ENCODE measurements at regions not wholly inside any gene's neighbourhood (a gene's known extent, or its start where the extent isn't known, plus 50 kb on each side); places are given as distances from the start of the nearest gene placed in this dataset.

DNA sequence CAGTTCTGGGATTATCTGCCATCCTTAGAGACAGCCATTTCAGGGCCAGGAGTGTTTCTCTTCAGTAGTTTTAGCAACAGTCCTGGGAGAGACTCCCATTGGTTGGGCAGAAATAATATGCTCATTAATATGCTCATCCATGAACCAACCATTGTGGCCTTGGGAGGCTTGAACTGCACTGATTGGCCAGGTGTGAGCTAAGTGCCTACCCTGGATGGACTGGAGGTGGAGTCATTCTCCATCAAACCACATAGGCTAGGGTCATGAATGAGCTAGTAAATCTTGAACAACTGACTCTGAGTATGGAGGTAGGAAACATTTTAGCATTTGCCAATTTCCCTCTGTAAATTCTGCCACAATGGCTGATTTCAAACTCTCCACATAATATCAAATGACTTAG lies 70.2 kb upstream of the ZFP64 start:
- no peaks in the 10 kb centered on the region for H4K20me1 ChIP-seq (ENCODE audit: insufficient read depth, low read length)
- no peaks in the 10 kb centered on the region for H3K27me3 ChIP-seq (ENCODE audit: control insufficient read depth in 2 of 2, insufficient read depth in 2 of 2, low read length in 2 of 2)
- H3K27ac Mint-ChIP-seq = no peak overlapping the region
- intact Hi-C loops (cut with micrococcal nuclease) = no loop called here
- no peaks in the 10 kb centered on the region for H3K79me2 ChIP-seq (ENCODE audit: insufficient read depth, low read length)
- H3K4me2 ChIP-seq (replicated peaks; ENCODE audit: extremely low read depth, low read length, poor library complexity, severe bottlenecking) = no peak overlapping the region
- no peak overlapping the region for H3K4me3 ChIP-seq (replicated peaks in 1 of 3; ENCODE audit: low read depth in 2 of 3, low read length in 3 of 3)
- no peak overlapping the region for H3K9ac ChIP-seq (ENCODE audit: insufficient read depth, low read length, poor library complexity, severe bottlenecking)
- H3K27ac ChIP-seq (ENCODE audit: low read depth in 1 of 2, low read length in 2 of 2) = no peak overlapping the region
- no peak for DNase-seq
- TF ChIP-seq, protein P1, sequence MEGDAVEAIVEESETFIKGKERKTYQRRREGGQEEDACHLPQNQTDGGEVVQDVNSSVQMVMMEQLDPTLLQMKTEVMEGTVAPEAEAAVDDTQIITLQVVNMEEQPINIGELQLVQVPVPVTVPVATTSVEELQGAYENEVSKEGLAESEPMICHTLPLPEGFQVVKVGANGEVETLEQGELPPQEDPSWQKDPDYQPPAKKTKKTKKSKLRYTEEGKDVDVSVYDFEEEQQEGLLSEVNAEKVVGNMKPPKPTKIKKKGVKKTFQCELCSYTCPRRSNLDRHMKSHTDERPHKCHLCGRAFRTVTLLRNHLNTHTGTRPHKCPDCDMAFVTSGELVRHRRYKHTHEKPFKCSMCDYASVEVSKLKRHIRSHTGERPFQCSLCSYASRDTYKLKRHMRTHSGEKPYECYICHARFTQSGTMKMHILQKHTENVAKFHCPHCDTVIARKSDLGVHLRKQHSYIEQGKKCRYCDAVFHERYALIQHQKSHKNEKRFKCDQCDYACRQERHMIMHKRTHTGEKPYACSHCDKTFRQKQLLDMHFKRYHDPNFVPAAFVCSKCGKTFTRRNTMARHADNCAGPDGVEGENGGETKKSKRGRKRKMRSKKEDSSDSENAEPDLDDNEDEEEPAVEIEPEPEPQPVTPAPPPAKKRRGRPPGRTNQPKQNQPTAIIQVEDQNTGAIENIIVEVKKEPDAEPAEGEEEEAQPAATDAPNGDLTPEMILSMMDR (IDR thresholded peaks at IDR 0.05) = no peak
- no peaks in the 10 kb centered on the region for H3K4me1 ChIP-seq (ENCODE audit: control insufficient read depth in 1 of 2, insufficient read depth in 2 of 2, low read length in 2 of 2)
- peaks cover 3 to 8% of the 10 kb centered on the region in 2 donors for H3K9me3 ChIP-seq (replicated peaks in 1 of 2; ENCODE audit: control insufficient read depth in 1 of 2, insufficient read depth in 1 of 2, low read length in 2 of 2)
- H2AFZ ChIP-seq (ENCODE audit: insufficient read depth, low read depth, low read length, poor library complexity, severe bottlenecking) = no peak overlapping the region
- no peak overlapping the region for H3K4me3 Mint-ChIP-seq
- H3K36me3 ChIP-seq (replicated peaks in 1 of 2; ENCODE audit: control insufficient read depth in 1 of 2, insufficient read depth in 2 of 2, low read length in 2 of 2) = no peaks in the 10 kb centered on the region
- H3K36me3 Mint-ChIP-seq = no peaks in the 10 kb centered on the region
- H3K9me3 Mint-ChIP-seq = peaks cover 0 to 12% (median 8%) of the 10 kb centered on the region in 7 donors
- peaks cover 4 to 15% (median 7%) of the 10 kb centered on the region in 3 donors for H3K27me3 Mint-ChIP-seq (ENCODE audit: low read depth in 3 of 3)
- no peaks in the 10 kb centered on the region for H3K4me1 Mint-ChIP-seq

GRCh38 chr20:52259295-52259694 lies 67.7 kb upstream of the ZFP64 start:
- H3K27me3 Mint-ChIP-seq (ENCODE audit: low read depth in 3 of 3) = peaks cover 3 to 10% (median 6%) of the 10 kb centered on the region in 3 donors
- H3K9me3 Mint-ChIP-seq = peaks cover under 1 to 15% (median 12%) of the 10 kb centered on the region in 7 donors
- no peaks in the 10 kb centered on the region for H3K36me3 ChIP-seq (replicated peaks in 1 of 2; ENCODE audit: control insufficient read depth in 1 of 2, insufficient read depth in 2 of 2, low read length in 2 of 2)
- H3K79me2 ChIP-seq (ENCODE audit: insufficient read depth, low read length) = no peaks in the 10 kb centered on the region
- no peaks in the 10 kb centered on the region for H3K36me3 Mint-ChIP-seq
- no peak for DNase-seq
- no peak overlapping the region for H3K4me3 Mint-ChIP-seq
- peaks cover 3 to 9% of the 10 kb centered on the region in 2 donors for H3K9me3 ChIP-seq (replicated peaks in 1 of 2; ENCODE audit: control insufficient read depth in 1 of 2, insufficient read depth in 1 of 2, low read length in 2 of 2)
- H3K27ac ChIP-seq (ENCODE audit: low read depth in 1 of 2, low read length in 2 of 2) = no peak overlapping the region
- H3K4me3 ChIP-seq (replicated peaks in 1 of 3; ENCODE audit: low read depth in 2 of 3, low read length in 3 of 3) = no peak overlapping the region
- H2AFZ ChIP-seq (ENCODE audit: insufficient read depth, low read depth, low read length, poor library complexity, severe bottlenecking) = no peak overlapping the region
- H3K4me2 ChIP-seq (replicated peaks; ENCODE audit: extremely low read depth, low read length, poor library complexity, severe bottlenecking) = no peak overlapping the region
- intact Hi-C loops (cut with micrococcal nuclease) = no loop called here
- WGBS (ENCODE audit: insufficient coverage) = no CpG with 5 or more reads among the region's 2 CpGs
- H3K4me1 ChIP-seq (ENCODE audit: control insufficient read depth in 1 of 2, insufficient read depth in 2 of 2, low read length in 2 of 2) = no peaks in the 10 kb centered on the region
- no peak overlapping the region for H3K9ac ChIP-seq (ENCODE audit: insufficient read depth, low read length, poor library complexity, severe bottlenecking)
- H3K27me3 ChIP-seq (ENCODE audit: control insufficient read depth in 2 of 2, insufficient read depth in 2 of 2, low read length in 2 of 2) = no peaks in the 10 kb centered on the region
- no peaks in the 10 kb centered on the region for H3K4me1 Mint-ChIP-seq
- no peak overlapping the region for H3K27ac Mint-ChIP-seq
- H4K20me1 ChIP-seq (ENCODE audit: insufficient read depth, low read length) = no peaks in the 10 kb centered on the region
- TF ChIP-seq, protein P1 (IDR thresholded peaks at IDR 0.05) = no peak

All from CD14-positive monocyte (primary cell).